ENCODE measurements at regions not wholly inside any gene's neighbourhood (a gene's known extent, or its start where the extent isn't known, plus 50 kb on each side); places are given as distances from the start of the nearest gene placed in this dataset.

- DNase-seq (ENCODE audit: low read depth in 2 of 2): no peak
These were observed 570.5 kb downstream of the TDRD15 start for GRCh38 chr2:21694079-21694878.

DNA sequence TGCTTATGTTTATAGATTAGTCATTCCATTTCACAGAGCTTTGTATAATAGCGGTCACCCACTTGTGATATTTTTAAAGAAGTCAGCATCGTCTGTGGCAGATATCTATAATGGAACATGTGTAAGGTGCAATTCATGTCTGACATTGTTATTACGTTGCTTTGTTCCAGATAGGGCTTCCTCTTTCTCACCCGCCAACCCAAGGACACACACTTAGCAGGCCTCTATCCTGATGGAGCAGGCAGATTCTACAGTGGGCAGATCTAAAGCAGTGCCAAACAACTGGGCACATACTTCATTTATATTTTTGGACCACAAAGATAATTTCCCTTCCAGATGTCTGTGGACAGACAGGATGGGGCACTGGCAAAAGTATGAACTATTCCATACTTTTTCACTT lies 573.1 kb downstream of the TDRD15 start:
- DNase-seq (ENCODE audit: low read depth in 2 of 2): no peak

DNA sequence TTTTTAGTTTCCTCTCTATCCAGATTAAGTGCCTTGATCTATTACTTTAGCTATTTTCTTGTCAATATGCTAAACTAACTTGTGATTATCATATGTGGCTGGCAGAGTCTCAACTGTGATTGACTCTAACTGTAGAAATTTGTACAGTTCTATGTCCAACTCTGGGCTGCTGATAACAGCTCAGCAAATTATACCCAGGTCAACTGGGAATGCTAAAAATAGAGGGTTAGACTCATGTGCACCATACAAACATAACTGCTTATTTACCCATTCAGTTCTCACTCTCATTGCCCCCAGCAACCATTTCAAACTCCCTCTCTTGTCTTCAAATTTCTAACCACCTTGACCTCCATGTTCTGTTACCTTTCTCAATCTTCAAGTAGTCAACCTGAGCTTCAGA lies 576.9 kb downstream of the TDRD15 start:
- no peak for DNase-seq (ENCODE audit: low read depth in 2 of 2)

- DNase-seq (ENCODE audit: low read depth in 2 of 2): no peak
These were observed 586.3 kb downstream of the TDRD15 start for GRCh38 chr2:21710031-21710430.

DNA sequence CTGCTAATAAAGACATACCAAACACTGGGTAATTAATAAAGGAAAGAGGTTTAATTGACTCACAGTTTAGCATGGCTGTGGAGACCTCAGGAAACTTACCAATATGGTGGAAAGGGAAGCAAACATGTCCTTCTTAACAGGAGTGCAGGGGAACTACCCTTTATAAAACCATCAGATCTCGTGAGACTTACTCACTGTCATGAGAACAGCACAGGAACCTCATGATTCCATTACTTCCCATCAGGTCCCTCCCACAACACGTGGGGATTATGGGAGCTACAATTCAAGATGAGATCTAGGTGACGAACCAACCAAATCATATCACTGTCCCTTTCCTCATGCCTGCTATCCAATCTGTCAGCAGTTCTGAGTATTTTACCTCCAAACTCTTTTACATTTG lies 586.7 kb downstream of the TDRD15 start:
- no peak for DNase-seq (ENCODE audit: low read depth in 2 of 2)

GRCh38 chr2:21715887-21716286 lies 592.1 kb downstream of the TDRD15 start:
- no peak for DNase-seq (ENCODE audit: low read depth in 2 of 2)

GRCh38 chr2:21727101-21727500 lies 603.3 kb downstream of the TDRD15 start:
- DNase-seq (ENCODE audit: low read depth in 2 of 2): no peak

- DNase-seq (ENCODE audit: low read depth in 2 of 2): no peak
These were observed 604.4 kb downstream of the TDRD15 start for GRCh38 chr2:21728133-21728532.

GRCh38 chr2:21730141-21730540 lies 606.4 kb downstream of the TDRD15 start:
- no peak for DNase-seq (ENCODE audit: low read depth in 2 of 2)

DNA sequence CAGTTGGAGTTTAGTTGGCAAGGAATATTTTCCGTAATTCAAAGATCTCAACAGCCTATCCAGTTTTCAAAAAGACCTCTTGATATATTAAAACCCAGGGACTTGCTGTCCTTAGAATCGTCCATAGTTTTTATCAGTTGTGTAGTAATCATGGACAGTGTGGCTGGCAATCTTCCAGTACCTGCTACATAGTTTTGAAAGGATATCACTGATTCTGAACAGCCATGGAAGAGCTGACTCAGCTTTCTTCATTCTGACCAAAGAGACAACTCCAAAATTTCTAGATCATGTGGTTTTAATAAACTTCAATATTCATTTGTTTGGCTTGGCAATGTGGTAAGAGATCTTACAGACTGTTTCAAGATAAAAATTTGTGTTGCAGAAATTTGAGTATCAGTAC lies 616.7 kb downstream of the TDRD15 start:
- no peak for DNase-seq (ENCODE audit: low read depth in 2 of 2)

GRCh38 chr2:21746499-21746898 lies 622.7 kb downstream of the TDRD15 start:
- DNase-seq (ENCODE audit: low read depth in 2 of 2): no peak

GRCh38 chr2:21748501-21748900 lies 624.7 kb downstream of the TDRD15 start:
- no peak for DNase-seq (ENCODE audit: low read depth in 2 of 2)

- DNase-seq (ENCODE audit: low read depth in 2 of 2): no peak
These were observed 630.5 kb downstream of the TDRD15 start for GRCh38 chr2:21754164-21754788.

DNA sequence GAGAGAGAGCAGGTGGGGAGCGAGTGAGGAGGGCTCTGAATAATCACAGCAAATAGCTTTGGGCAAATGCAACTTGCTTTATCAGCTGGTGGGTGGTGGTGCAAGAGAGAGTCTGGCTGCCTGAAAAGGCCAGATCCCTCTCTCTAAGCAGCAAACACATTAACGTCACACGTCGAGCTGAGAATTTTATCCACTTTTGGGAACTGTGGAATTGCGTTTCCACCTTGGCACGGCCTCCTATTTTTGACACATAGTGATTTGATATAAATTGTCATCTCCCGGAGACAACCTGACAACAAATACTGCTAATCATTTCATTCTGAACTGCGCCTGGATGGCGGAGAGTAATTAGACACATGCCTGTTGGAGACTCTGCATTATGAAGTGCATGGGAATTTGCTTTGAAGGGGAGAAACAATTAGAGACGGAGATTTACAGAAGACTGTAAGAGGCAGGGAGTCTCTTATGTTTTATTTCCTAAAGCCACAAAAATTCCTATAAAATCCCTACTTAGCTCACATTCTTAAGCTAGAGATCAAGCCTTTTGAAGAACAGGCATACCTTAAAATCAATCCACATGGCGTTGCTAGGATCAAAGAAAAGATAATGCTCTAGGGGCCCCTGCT lies 634.1 kb downstream of the TDRD15 start:
- no peak for DNase-seq (ENCODE audit: low read depth in 2 of 2)

- DNase-seq (ENCODE audit: low read depth in 2 of 2): no peak
These were observed 636.1 kb downstream of the TDRD15 start for GRCh38 chr2:21759819-21760218.

DNA sequence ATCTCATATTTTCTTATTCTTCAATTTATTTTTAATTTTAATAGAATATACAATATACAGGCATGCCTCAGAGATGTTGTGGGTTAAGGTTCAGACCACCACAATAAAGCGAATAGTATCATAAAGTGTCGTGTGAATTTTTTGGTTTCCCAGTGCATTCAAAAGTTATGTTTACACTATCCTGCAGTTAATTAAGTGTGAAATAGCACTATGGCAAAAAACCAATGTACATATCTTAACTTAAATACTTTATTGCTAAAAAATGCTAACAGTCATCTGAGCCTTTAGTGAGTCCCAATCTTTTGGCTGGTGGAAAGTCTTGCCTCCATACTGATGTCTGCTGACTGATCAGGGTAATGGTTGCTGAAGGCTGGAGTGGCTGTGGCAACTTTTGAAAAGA lies 637.6 kb downstream of the TDRD15 start:
- no peak for DNase-seq (ENCODE audit: low read depth in 2 of 2)

DNA sequence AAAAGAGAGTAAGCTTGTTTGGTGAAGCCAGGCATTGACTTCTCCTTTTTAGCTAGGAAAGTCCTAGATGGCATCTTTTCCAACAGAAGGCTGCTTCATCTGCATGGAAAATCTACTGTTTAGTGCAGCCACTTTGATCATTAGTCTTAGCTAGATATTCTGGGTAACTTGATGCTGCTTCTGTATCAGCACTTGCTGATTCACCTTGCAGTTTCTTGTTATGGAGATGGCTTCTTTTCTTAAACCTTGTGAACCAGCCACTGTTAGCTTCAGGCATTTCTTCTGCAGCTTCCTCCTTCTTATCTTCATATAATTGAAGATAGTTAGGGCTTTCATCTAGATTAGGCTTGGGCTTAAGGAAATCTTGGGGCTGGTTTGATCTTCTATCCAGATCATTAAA lies 639.7 kb downstream of the TDRD15 start:
- no peak for DNase-seq (ENCODE audit: low read depth in 2 of 2)

- no peak for DNase-seq (ENCODE audit: low read depth in 2 of 2)
These were observed 647.0 kb downstream of the TDRD15 start for GRCh38 chr2:21770787-21771186.

DNA sequence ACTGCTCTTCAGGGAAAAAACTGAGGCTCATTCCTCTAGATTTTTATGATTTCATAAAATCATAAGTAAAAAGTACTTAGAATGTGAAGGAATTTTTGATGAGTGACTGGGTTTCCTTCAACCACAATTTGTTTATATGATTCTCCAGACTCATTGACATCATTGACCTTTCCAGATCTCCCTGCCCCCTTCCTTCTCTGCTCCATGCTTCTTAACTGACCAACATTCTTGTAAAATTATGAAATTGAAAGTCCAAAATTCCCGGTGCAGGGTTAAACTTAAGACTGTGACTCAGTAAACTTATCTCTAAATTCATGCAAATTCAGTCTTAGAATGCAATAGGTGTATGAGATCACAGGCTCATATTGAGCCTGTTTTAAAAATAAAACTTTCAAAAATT lies 648.9 kb downstream of the TDRD15 start:
- DNase-seq (ENCODE audit: low read depth in 2 of 2): no peak

DNA sequence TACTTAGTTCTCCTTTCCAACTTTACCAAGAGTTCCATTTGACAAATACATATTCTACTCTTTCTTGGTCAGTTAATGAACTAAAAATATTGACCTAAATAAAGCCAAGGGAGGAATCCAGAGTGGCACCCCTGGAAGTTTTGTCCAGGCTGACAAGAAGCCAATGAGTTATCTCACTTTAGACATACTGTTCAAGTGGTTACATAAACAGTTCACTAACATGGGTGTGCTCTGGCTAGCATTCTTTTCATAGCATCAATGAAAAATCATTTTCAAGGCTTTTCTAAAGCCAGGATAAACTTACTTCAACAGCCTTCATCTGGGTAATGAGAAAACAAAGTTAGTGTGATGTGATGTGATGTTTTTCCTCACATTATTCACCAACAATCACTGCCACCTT lies 649.4 kb downstream of the TDRD15 start:
- no peak for DNase-seq (ENCODE audit: low read depth in 2 of 2)

- DNase-seq (ENCODE audit: low read depth in 2 of 2): no peak
These were observed 651.1 kb downstream of the TDRD15 start for GRCh38 chr2:21774691-21775368.

GRCh38 chr2:21779786-21780185 lies 656.0 kb downstream of the TDRD15 start:
- no peak for DNase-seq (ENCODE audit: low read depth in 2 of 2)

DNA sequence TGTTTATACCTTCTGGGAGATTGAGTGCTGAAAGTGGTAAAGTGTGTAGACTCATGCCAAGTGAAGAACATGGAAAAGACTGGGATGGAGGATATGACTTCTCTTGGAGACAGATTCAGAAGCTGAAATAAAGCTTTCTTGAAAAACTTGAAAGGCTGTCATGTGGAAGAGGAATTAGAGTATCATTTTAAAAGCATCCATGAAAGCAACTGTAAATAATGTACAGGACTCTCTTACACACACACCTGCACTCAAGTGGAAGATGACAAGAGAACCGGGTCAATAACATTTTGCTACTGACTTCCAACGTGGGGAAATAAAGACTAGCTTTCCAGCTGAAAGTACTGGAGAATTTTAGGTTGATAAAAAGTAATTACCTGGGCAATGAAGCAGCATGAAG lies 658.2 kb downstream of the TDRD15 start:
- DNase-seq (ENCODE audit: low read depth in 2 of 2): no peak
